HCT116 (cell line): ENCODE measurements at regions not wholly inside any gene's neighbourhood (a gene's known extent, or its start where the extent isn't known, plus 50 kb on each side); places are given as distances from the start of the nearest gene placed in this dataset.

Experiments
- EZH2 ChIP-seq: fragments of 200-600 bp; sonication (generic); IDR thresholded peaks from 2 replicates; pipeline ENCODE4 v1.6.1; 2017; ENCODE audit warnings: antibody characterized with exemption, mixed run types
- FOSL1 ChIP-seq: IDR thresholded peaks from 2 replicates; pipeline ENCODE4 v1.6.1; 2012; ENCODE audit warnings: low read depth
- POLR2A ChIP-seq: IDR thresholded peaks from 2 replicates; pipeline ENCODE4 v1.7.0; 2011; ENCODE audit warnings: borderline replicate concordance; ENCODE audit not compliant: insufficient read depth, insufficient read length; ENCODE audit errors: extremely low read depth
- RAD21 ChIP-seq: IDR thresholded peaks from 2 replicates; pipeline ENCODE4 v1.6.1; 2012; ENCODE audit warnings: low read depth, mild to moderate bottlenecking
- ZFX ChIP-seq: fragments of 450-650 bp; IDR thresholded peaks from 2 replicates; pipeline ENCODE4 v1.6.1; 2017
- TF ChIP-seq, protein P1 (sequence below), 3 experiments: fragments of 200-600 bp in 1 of 3; sonication (generic) in 1 of 3; IDR thresholded peaks in 2 of 3; conservative IDR thresholded peaks in 1 of 3; 2 replicates each; pipeline ENCODE4 v1.5.1; 2012 to 2017; ENCODE audit warnings: low read depth in 2 of 3, low read length in 2 of 3, antibody characterized with exemption in 1 of 3, borderline replicate concordance in 1 of 3, control low read depth in 1 of 3, mild to moderate bottlenecking in 1 of 3, mixed read lengths in 1 of 3, mixed run types in 1 of 3, moderate library complexity in 1 of 3; ENCODE audit not compliant: insufficient read depth in 1 of 3
- TF ChIP-seq, protein P2 (sequence below): IDR thresholded peaks from 2 replicates; pipeline ENCODE4 v1.6.1; 2011; ENCODE audit warnings: mild to moderate bottlenecking, low read length, moderate library complexity; ENCODE audit not compliant: insufficient replicate concordance; ENCODE audit errors: extremely low read depth

DNA sequence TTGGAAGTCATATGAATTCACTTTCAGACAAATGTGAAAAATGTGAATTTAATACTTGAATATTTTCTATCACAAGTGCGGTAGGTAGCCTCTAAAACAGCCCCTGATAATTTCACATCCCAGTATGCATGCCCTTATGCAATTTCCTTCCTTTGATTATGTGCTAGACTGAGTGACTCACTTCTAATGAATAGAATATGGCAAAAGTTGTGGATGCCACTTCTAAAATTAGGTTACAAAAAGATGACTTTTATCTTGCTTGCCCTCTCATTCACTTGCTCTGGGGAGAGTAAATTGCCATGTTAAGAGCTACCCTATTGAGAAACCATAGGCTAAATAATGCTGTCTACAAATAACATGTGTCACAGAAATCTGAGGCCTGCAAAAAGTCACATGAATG, 402.5 kb upstream of the PCDH9 start:
- TF ChIP-seq, protein P1, sequence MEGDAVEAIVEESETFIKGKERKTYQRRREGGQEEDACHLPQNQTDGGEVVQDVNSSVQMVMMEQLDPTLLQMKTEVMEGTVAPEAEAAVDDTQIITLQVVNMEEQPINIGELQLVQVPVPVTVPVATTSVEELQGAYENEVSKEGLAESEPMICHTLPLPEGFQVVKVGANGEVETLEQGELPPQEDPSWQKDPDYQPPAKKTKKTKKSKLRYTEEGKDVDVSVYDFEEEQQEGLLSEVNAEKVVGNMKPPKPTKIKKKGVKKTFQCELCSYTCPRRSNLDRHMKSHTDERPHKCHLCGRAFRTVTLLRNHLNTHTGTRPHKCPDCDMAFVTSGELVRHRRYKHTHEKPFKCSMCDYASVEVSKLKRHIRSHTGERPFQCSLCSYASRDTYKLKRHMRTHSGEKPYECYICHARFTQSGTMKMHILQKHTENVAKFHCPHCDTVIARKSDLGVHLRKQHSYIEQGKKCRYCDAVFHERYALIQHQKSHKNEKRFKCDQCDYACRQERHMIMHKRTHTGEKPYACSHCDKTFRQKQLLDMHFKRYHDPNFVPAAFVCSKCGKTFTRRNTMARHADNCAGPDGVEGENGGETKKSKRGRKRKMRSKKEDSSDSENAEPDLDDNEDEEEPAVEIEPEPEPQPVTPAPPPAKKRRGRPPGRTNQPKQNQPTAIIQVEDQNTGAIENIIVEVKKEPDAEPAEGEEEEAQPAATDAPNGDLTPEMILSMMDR (IDR thresholded peaks at IDR 0.05 in 2 of 3, conservative IDR thresholded peaks at IDR 0.05 in 1 of 3; ENCODE audit: borderline replicate concordance in 1 of 3, insufficient read depth in 1 of 3, low read depth in 2 of 3, low read length in 2 of 3): no peak
- no peak for TF ChIP-seq ZFX
- TF ChIP-seq, protein P2, sequence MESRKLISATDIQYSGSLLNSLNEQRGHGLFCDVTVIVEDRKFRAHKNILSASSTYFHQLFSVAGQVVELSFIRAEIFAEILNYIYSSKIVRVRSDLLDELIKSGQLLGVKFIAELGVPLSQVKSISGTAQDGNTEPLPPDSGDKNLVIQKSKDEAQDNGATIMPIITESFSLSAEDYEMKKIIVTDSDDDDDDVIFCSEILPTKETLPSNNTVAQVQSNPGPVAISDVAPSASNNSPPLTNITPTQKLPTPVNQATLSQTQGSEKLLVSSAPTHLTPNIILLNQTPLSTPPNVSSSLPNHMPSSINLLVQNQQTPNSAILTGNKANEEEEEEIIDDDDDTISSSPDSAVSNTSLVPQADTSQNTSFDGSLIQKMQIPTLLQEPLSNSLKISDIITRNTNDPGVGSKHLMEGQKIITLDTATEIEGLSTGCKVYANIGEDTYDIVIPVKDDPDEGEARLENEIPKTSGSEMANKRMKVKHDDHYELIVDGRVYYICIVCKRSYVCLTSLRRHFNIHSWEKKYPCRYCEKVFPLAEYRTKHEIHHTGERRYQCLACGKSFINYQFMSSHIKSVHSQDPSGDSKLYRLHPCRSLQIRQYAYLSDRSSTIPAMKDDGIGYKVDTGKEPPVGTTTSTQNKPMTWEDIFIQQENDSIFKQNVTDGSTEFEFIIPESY: no peak
- no peak for TF ChIP-seq FOSL1
- TF ChIP-seq RAD21: no peak
- TF ChIP-seq POLR2A: no peak
- TF ChIP-seq EZH2: no peak
